EH (cell line): ENCODE measurements at regions not wholly inside any gene's neighbourhood (a gene's known extent, or its start where the extent isn't known, plus 50 kb on each side); places are given as distances from the start of the nearest gene placed in this dataset.
"Not testable (repeated sequence)": the region's sequence is repeated elsewhere in the genome, so short reads cannot be mapped to it uniquely, and the experiment has no call there.

ENCODE experiments used
- DNase-seq: peaks from one replicate; pipeline ENCODE4 v3.0.0-alpha.2; 2015; ENCODE audit warnings: low read depth

GRCh38 chr21:23886828-23887724, 1720.2 kb downstream of the MRPL39 start:
- no peak for DNase-seq

GRCh38 chr21:23881783-23882182, 1725.5 kb downstream of the MRPL39 start:
- DNase-seq: no peak

GRCh38 chr21:23876925-23877558, 1730.2 kb downstream of the MRPL39 start:
- DNase-seq: no peak

- no peak for DNase-seq
Observed at GRCh38 chr21:23874271-23874670, 1733.0 kb downstream of the MRPL39 start.

- no peak for DNase-seq
Observed at GRCh38 chr21:23861911-23862504, 1745.3 kb downstream of the MRPL39 start.

- DNase-seq: no peak
Observed at GRCh38 chr21:23858878-23859277, 1748.4 kb downstream of the MRPL39 start.

GRCh38 chr21:23853796-23854379, 1753.4 kb downstream of the MRPL39 start:
- no peak for DNase-seq

- no peak for DNase-seq
Observed at GRCh38 chr21:23837564-23837963, 1769.7 kb downstream of the MRPL39 start.

- DNase-seq: no peak
Observed at GRCh38 chr21:23822760-23823159, 1784.5 kb downstream of the MRPL39 start.

- no peak for DNase-seq
Observed at GRCh38 chr21:23817337-23817736, 1789.9 kb downstream of the MRPL39 start.

GRCh38 chr21:23812485-23812884, 1794.8 kb downstream of the MRPL39 start:
- DNase-seq: no peak

- no peak for DNase-seq
Observed at GRCh38 chr21:23811805-23812204, 1795.5 kb downstream of the MRPL39 start.

GRCh38 chr21:23809573-23809972, 1797.7 kb downstream of the MRPL39 start:
- DNase-seq: no peak

- not testable (repeated sequence) for DNase-seq
Observed at GRCh38 chr21:23806966-23807548, 1800.2 kb downstream of the MRPL39 start.

GRCh38 chr21:23804866-23805265, 1802.4 kb downstream of the MRPL39 start:
- DNase-seq: no peak

GRCh38 chr21:23801292-23801691, 1806.0 kb downstream of the MRPL39 start:
- no peak for DNase-seq

- DNase-seq: no peak
Observed at GRCh38 chr21:23799376-23799775, 1807.9 kb downstream of the MRPL39 start.

GRCh38 chr21:23792300-23792699, 1815.0 kb downstream of the MRPL39 start:
- DNase-seq: no peak

- no peak for DNase-seq
Observed at GRCh38 chr21:23789864-23790263, 1817.4 kb downstream of the MRPL39 start.

- no peak for DNase-seq
Observed at GRCh38 chr21:23780326-23780725, 1827.0 kb downstream of the MRPL39 start.

GRCh38 chr21:23743821-23744220, 1863.5 kb downstream of the MRPL39 start:
- DNase-seq: no peak

GRCh38 chr21:23740463-23740862, 1866.8 kb downstream of the MRPL39 start:
- no peak for DNase-seq
